K562 (cell line): ENCODE measurements at regions not wholly inside any gene's neighbourhood (a gene's known extent, or its start where the extent isn't known, plus 50 kb on each side); places are given as distances from the start of the nearest gene placed in this dataset.

Source experiments
- ATAC-seq: fragments of 200-7000 bp; cut with Tn5 transposase; 3 replicates; pipeline ENCODE4 v1.9.1; 2020; ENCODE audit warnings: moderate library complexity
- BruUV-seq: library from RNA; stranded (reverse); fragments of 400-500 nt; replicated peaks from 2 replicates; lab custom pipeline; 2021; lab: Mats Ljungman, UMichigan
- CTCF ChIA-PET: fragments of 300-600 bp; formaldehyde crosslinking; extraction: SDS; loops from one replicate; lab custom pipeline; 2021; ENCODE audit warnings: low intra/inter-chr PET ratio; lab: Yijun Ruan, JAX
- POLR2A ChIA-PET: fragments of 300-600, 350-650 bp; sonication (Branson Sonifier 250); formaldehyde crosslinking; extraction: SDS; loops from one replicate; lab custom pipeline; 2021; ENCODE audit warnings: antibody characterized with exemption, inconsistent platforms; lab: Yijun Ruan, JAX
- DNase-seq, 4 experiments: peaks; one replicate each; pipeline versions ENCODE4 v3.0.0 to v3.0.0-alpha.2; 2011 to 2018; ENCODE audit warnings: low spot score in 3 of 4, mixed read lengths in 3 of 4; ENCODE audit errors: extremely low read depth in 1 of 4
- FAIRE-seq: peaks from 2 replicates; lab custom pipeline; 2011; peaks lifted over from hg19 to GRCh38; lab: Jason Lieb, UNC
- H2AFZ ChIP-seq: 2 replicates; pipeline ENCODE4 v1.6.0; 2011; ENCODE audit warnings: low read depth, low read length, control low read depth, inconsistent platforms
- H3K27ac ChIP-seq: fragments of 200-600 bp; 3 replicates; pipeline ENCODE4 v1.8.0; 2011; ENCODE audit warnings: low read depth, mild to moderate bottlenecking, control low read depth, inconsistent platforms, low read length, moderate library complexity, mixed read lengths; ENCODE audit errors: extremely low read depth
- H3K27me3 ChIP-seq, 2 experiments: fragments of 300-600 bp in 1 of 2; 2 replicates in 1 of 2; 3 replicates in 1 of 2; pipeline versions ENCODE4 v1.6.0 to v1.8.0; 2011; ENCODE audit warnings: inconsistent platforms in 2 of 2, low read length in 2 of 2, mild to moderate bottlenecking in 1 of 2, mixed read lengths in 1 of 2, moderate library complexity in 1 of 2; ENCODE audit not compliant: control insufficient read depth in 2 of 2, insufficient read depth in 2 of 2
- H3K36me3 ChIP-seq: fragments of 300-600 bp; 3 replicates; pipeline ENCODE4 v1.8.0; 2011; ENCODE audit warnings: mild to moderate bottlenecking, low read length, inconsistent platforms; ENCODE audit not compliant: control insufficient read depth, insufficient read depth
- H3K4me1 ChIP-seq, 2 experiments: fragments of 200-600 bp in 1 of 2; replicated peaks in 1 of 2; 2 replicates in 1 of 2; 3 replicates in 1 of 2; pipeline versions ENCODE4 v1.5.1 to v1.8.0; 2011; ENCODE audit warnings: inconsistent platforms in 2 of 2, low read length in 2 of 2, mild to moderate bottlenecking in 1 of 2, mixed read lengths in 1 of 2, moderate library complexity in 1 of 2; ENCODE audit not compliant: control insufficient read depth in 2 of 2, insufficient read depth in 2 of 2
- H3K4me2 ChIP-seq: 2 replicates; pipeline ENCODE4 v1.6.1; 2011; ENCODE audit warnings: low read length, control low read depth, inconsistent platforms, mixed read lengths; ENCODE audit not compliant: insufficient read depth
- H3K4me3 ChIP-seq: fragments of 200-600 bp; sonication (generic), shearing (Covaris generic); 2 replicates; pipeline ENCODE4 v1.5.1; 2016; ENCODE audit warnings: control low read depth, inconsistent platforms
- H3K79me2 ChIP-seq: fragments of 200-600 bp; 3 replicates; pipeline ENCODE4 v1.8.0; 2011; ENCODE audit warnings: low read length, inconsistent platforms; ENCODE audit not compliant: control insufficient read depth, insufficient read depth
- H3K9ac ChIP-seq, 2 experiments: 2 replicates each; pipeline versions ENCODE4 v1.6.0 to v1.6.1; 2011; ENCODE audit warnings: low read depth in 2 of 2, low read length in 2 of 2, control low read depth in 1 of 2, inconsistent platforms in 1 of 2, mild to moderate bottlenecking in 1 of 2, mixed read lengths in 1 of 2; ENCODE audit not compliant: insufficient read depth in 1 of 2
- H3K9me1 ChIP-seq: one replicate; pipeline ENCODE4 v1.6.0; 2011; ENCODE audit warnings: inconsistent platforms, mild to moderate bottlenecking, low read length, moderate library complexity; ENCODE audit not compliant: control insufficient read depth, insufficient read depth
- H3K9me3 ChIP-seq: replicated peaks from 2 replicates; pipeline ENCODE4 v1.5.1; 2011; ENCODE audit warnings: low read depth, low read length, inconsistent platforms; ENCODE audit not compliant: control insufficient read depth, insufficient read depth
- H4K20me1 ChIP-seq: replicated peaks from 2 replicates; pipeline ENCODE4 v1.6.1; 2011; ENCODE audit warnings: low read length, inconsistent platforms, mixed read lengths; ENCODE audit not compliant: control insufficient read depth, insufficient read depth
- BDP1 ChIP-seq: IDR thresholded peaks from 3 replicates; pipeline ENCODE4 v1.6.1; 2011; ENCODE audit not compliant: insufficient read length, insufficient read depth
- CHD4 ChIP-seq: fragments of 200-600 bp; sonication (generic); IDR thresholded peaks from 3 replicates; pipeline ENCODE4 v1.6.1; 2012; ENCODE audit warnings: low read depth, mild to moderate bottlenecking, mixed read lengths, low read length, inconsistent platforms; ENCODE audit not compliant: insufficient read depth, insufficient replicate concordance, poor library complexity, severe bottlenecking
- CSDE1 ChIP-seq, 2 experiments: fragments of 450-650 bp; IDR thresholded peaks; 2 replicates each; pipeline ENCODE4 v1.6.1; 2016; ENCODE audit warnings: mild to moderate bottlenecking in 1 of 2
- ELF2 ChIP-seq: fragments of 250-450 bp; sonication (Bioruptor Pico); IDR thresholded peaks from 2 replicates; pipeline ENCODE4 v1.5.0; 2021; ENCODE audit warnings: mild to moderate bottlenecking
- KHSRP ChIP-seq: fragments of 450-650 bp; IDR thresholded peaks from 2 replicates; pipeline ENCODE4 v1.6.1; 2017
- POU5F1 ChIP-seq: fragments of 150-350 bp; IDR thresholded peaks from 2 replicates; pipeline ENCODE4 v1.6.1; 2014; ENCODE audit warnings: borderline replicate concordance, low read length, low read depth, mild to moderate bottlenecking; ENCODE audit not compliant: partially characterized antibody
- SRF ChIP-seq, 2 experiments: fragments of 250-450, 450-650 bp in 1 of 2; sonication (Bioruptor Pico) in 1 of 2; sonication (generic) in 1 of 2; formaldehyde crosslinking; IDR thresholded peaks; 2 replicates each; pipeline versions ENCODE4 v1.5.0 to v1.5.1; 2020 to 2022; ENCODE audit warnings: mild to moderate bottlenecking in 1 of 2, missing genetic modification reagents in 1 of 2
- TCF15 ChIP-seq: fragments of 250-450 bp; sonication (Bioruptor Pico); IDR thresholded peaks from 2 replicates; pipeline ENCODE4 v1.8.0; 2022; ENCODE audit warnings: moderate library complexity, mild to moderate bottlenecking, inconsistent platforms
- THRAP3 ChIP-seq: fragments of 450-650 bp; IDR thresholded peaks from 2 replicates; pipeline ENCODE4 v1.6.1; 2016; ENCODE audit warnings: mild to moderate bottlenecking, inconsistent platforms, borderline replicate concordance
- ZKSCAN8 ChIP-seq: fragments of 200-800 bp; sonication (Bioruptor generic); IDR thresholded peaks from 2 replicates; pipeline ENCODE4 v1.6.1; 2016; ENCODE audit warnings: missing genetic modification characterization, missing compliant biosample characterization
- ZNF175 ChIP-seq: fragments of 200-800 bp; sonication (Bioruptor generic); IDR thresholded peaks from 2 replicates; pipeline ENCODE4 v1.6.1; 2016; ENCODE audit warnings: low read depth, mild to moderate bottlenecking, missing genetic modification characterization, missing compliant biosample characterization
- ZSCAN32 ChIP-seq: fragments of 450-650 bp; formaldehyde crosslinking; IDR thresholded peaks from 2 replicates; pipeline ENCODE4 v1.4.0; 2020; ENCODE audit warnings: mild to moderate bottlenecking, moderate library complexity
- WGBS: fragments of 100-300 bp; shearing (Covaris generic); methylation state at CpG from one replicate; pipeline ENCODE4 v1.1.6; 2016; ENCODE audit warnings: low coverage, mixed read lengths; ENCODE audit not compliant: insufficient coverage; ENCODE audit errors: missing lambda C conversion rate; 5-methylcytosine and 5-hydroxymethylcytosine counted together
- in situ Hi-C: fragments of 300-500 bp; cut with MboI; formaldehyde crosslinking; loops from 4 replicates; pipeline ENCODE4 v1.15.0; 2018; ENCODE audit warnings: inconsistent platforms, mixed read lengths
- intact Hi-C: fragments of 100-400 bp; cut with micrococcal nuclease; formaldehyde crosslinking; loops from 2 replicates; pipeline ENCODE4 v1.14.2; 2022

DNA sequence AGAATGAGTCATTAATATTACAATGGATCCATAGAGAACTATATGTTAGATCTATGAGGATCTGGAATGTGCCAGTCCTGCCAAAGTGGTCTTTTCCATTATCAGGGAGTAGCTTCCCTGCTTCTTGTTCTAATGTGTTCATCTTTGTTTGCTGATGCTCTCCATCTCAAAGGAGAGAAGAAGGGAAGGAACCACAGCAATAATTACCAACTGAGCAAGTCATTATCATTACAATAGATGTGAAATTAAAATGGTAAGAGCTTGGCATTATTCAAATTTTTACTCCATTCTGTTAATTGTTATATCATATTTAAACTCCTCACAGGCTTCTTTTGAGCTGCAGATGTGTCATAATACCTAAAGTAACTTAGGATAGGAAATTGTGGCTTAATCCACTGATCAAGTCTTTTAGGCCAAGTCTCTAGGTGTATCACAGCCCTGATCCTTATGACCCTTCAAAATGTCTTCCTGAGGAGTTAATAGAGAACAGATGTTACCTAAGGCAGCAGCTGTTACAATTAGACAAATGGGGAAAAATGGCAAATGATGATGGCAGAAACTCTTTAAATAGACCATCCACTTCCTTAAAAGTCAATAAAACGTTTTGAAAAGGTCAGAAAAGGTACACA is 1492.7 kb upstream of the IGFBP7 start:
- TF ChIP-seq ZKSCAN8 (no peak), SRF (CRISPR knock-in tag; IDR thresholded peaks at IDR 0.05) (no peak), TCF15 (CRISPR knock-in tag) (no peak), ZSCAN32 (no peak), CSDE1 (IDR thresholded peaks at IDR 0.05) (no peak), KHSRP (no peak), ZNF175 (CRISPR knock-in tag) (no peak), BDP1 (no peak), THRAP3 (no peak), POU5F1 (no peak), ELF2 (CRISPR knock-in tag) (no peak), CHD4 (no peak)
- no peak overlapping the region for H3K9ac ChIP-seq
- H3K79me2 ChIP-seq: no peaks in the 10 kb centered on the region
- no peak overlapping the region for H3K27ac ChIP-seq
- in situ Hi-C loops (no loop called here), intact Hi-C loops (no loop called here)
- no peak overlapping the region for H3K4me3 ChIP-seq
- H3K36me3 ChIP-seq: no peaks in the 10 kb centered on the region
- BruUV-seq: no TSS peak
- H3K4me1 ChIP-seq: no peaks in the 10 kb centered on the region
- DNase-seq (no peak), ATAC-seq (no peak), FAIRE-seq (no peak)
- H3K9me3 ChIP-seq: no peaks in the 10 kb centered on the region
- WGBS: 0% methylated on average over 1 of the region's 1 CpG
- H3K9me1 ChIP-seq: no peaks in the 10 kb centered on the region
- POLR2A ChIA-PET: no interaction called here
- H4K20me1 ChIP-seq: no peaks in the 10 kb centered on the region
- CTCF ChIA-PET: no interaction called here
- no peaks in the 10 kb centered on the region for H3K27me3 ChIP-seq
- no peak overlapping the region for H2AFZ ChIP-seq
- H3K4me2 ChIP-seq: no peak overlapping the region
